ENCODE measurements at regions not wholly inside any gene's neighbourhood (a gene's known extent, or its start where the extent isn't known, plus 50 kb on each side); places are given as distances from the start of the nearest gene placed in this dataset.

- TF ChIP-seq FEZF1 (tag by site-specific recombination; IDR thresholded peaks at IDR 0.05) (no peak), ZIC2 (tag by site-specific recombination; IDR thresholded peaks at IDR 0.05) (no peak)
- no peaks in the 10 kb centered on the region for H3K4me1 ChIP-seq (ENCODE audit: control insufficient read depth, insufficient read depth, low read length)
- H3K27ac ChIP-seq (ENCODE audit: extremely low read depth, low read depth, low read length) = no peak overlapping the region
- ChIA-PET POLR2A (no interaction called here), CTCF (interaction anchor here (1.4 kb wide), 1 partner anchor 26 kb away, joined by 7 read pairs; no protein-coding TSS in a partner anchor)
- H3K9me3 ChIP-seq (ENCODE audit: control insufficient read depth, insufficient read depth, low read depth, low read length) = no peaks in the 10 kb centered on the region
- no peak overlapping the region for H3K4me3 ChIP-seq (ENCODE audit: low read depth, low read length)
- H3K36me3 ChIP-seq (ENCODE audit: control insufficient read depth in 2 of 2, insufficient read depth in 1 of 2, low read length in 2 of 2) = no peaks in the 10 kb centered on the region
Observed at GRCh38 chr12:29863665-29864064, 79.9 kb upstream of the TMTC1 start.

- Histone ChIP-seq H3K9me3 (ENCODE audit: control insufficient read depth, insufficient read depth, low read depth, low read length) (no peaks in the 10 kb centered on the region), H3K4me1 (ENCODE audit: control insufficient read depth, insufficient read depth, low read length) (no peaks in the 10 kb centered on the region), H3K36me3 (ENCODE audit: control insufficient read depth in 2 of 2, insufficient read depth in 1 of 2, low read length in 2 of 2) (no peaks in the 10 kb centered on the region), H3K4me3 (ENCODE audit: low read depth, low read length) (no peak overlapping the region), H3K27ac (ENCODE audit: extremely low read depth, low read depth, low read length) (no peak overlapping the region)
- ChIA-PET CTCF (no interaction called here), POLR2A (no interaction called here)
- TF ChIP-seq ZNF501 (tag by site-specific recombination; IDR thresholded peaks at IDR 0.05) (no peak), PBX3 (CRISPR knock-in tag; IDR thresholded peaks at IDR 0.05) (no peak), ZFP37 (tag by site-specific recombination; IDR thresholded peaks at IDR 0.05) (no peak), ZBTB11 (tag by site-specific recombination; conservative IDR thresholded peaks at IDR 0.05; ENCODE audit: low read depth) (no peak), ZNF514 (tag by site-specific recombination; IDR thresholded peaks at IDR 0.05) (no peak), ZNF624 (tag by site-specific recombination; IDR thresholded peaks at IDR 0.05) (no peak), ZNF148 (tag by site-specific recombination; IDR thresholded peaks at IDR 0.05; ENCODE audit: borderline replicate concordance) (no peak), KLF16 (tag by site-specific recombination; IDR thresholded peaks at IDR 0.05) (no peak), ZNF335 (tag by site-specific recombination; conservative IDR thresholded peaks at IDR 0.05) (no peak), ZNF2 (tag by site-specific recombination; IDR thresholded peaks at IDR 0.05) (no peak), PRDM4 (tag by site-specific recombination; IDR thresholded peaks at IDR 0.05) (no peak), ZNF23 (tag by site-specific recombination; IDR thresholded peaks at IDR 0.05; ENCODE audit: borderline replicate concordance) (no peak), MEIS1 (CRISPR knock-in tag; IDR thresholded peaks at IDR 0.05; ENCODE audit: borderline replicate concordance) (no peak)
Observed at GRCh38 chr12:29858270-29858786, 74.6 kb upstream of the TMTC1 start.

All from HEK293 (cell line).